HFFc6 (cell line): ENCODE measurements at regions not wholly inside any gene's neighbourhood (a gene's known extent, or its start where the extent isn't known, plus 50 kb on each side); places are given as distances from the start of the nearest gene placed in this dataset.

Experiments used
- DNase-seq: peaks from one replicate; pipeline ENCODE4 v3.0.0-alpha.2; 2018
- H3K27ac Mint-ChIP-seq: 2 replicates; pipeline ENCODE4 v1.8.0; 2020; ENCODE audit warnings: mild to moderate bottlenecking, mixed read lengths
- H3K27me3 Mint-ChIP-seq: 2 replicates; pipeline ENCODE4 v1.8.0; 2021; ENCODE audit warnings: mild to moderate bottlenecking, moderate library complexity, mixed read lengths; ENCODE audit not compliant: insufficient read depth
- H3K36me3 Mint-ChIP-seq: 2 replicates; pipeline ENCODE4 v1.8.0; 2021; ENCODE audit warnings: low read depth, mixed read lengths
- H3K4me1 Mint-ChIP-seq: 2 replicates; pipeline ENCODE4 v1.8.0; 2020; ENCODE audit warnings: low read depth, mixed read lengths
- H3K4me3 Mint-ChIP-seq: 2 replicates; pipeline ENCODE4 v1.8.0; 2020; ENCODE audit warnings: mild to moderate bottlenecking, moderate library complexity, mixed read lengths
- H3K9me3 Mint-ChIP-seq: 2 replicates; pipeline ENCODE4 v1.8.0; 2020; ENCODE audit warnings: mild to moderate bottlenecking, mixed read lengths
- TF ChIP-seq, protein P1 (sequence below): fragments of 200-600 bp; sonication (generic); IDR thresholded peaks from 2 replicates; pipeline ENCODE4 v1.5.0; 2021; ENCODE audit warnings: antibody characterized with exemption, mild to moderate bottlenecking

DNA sequence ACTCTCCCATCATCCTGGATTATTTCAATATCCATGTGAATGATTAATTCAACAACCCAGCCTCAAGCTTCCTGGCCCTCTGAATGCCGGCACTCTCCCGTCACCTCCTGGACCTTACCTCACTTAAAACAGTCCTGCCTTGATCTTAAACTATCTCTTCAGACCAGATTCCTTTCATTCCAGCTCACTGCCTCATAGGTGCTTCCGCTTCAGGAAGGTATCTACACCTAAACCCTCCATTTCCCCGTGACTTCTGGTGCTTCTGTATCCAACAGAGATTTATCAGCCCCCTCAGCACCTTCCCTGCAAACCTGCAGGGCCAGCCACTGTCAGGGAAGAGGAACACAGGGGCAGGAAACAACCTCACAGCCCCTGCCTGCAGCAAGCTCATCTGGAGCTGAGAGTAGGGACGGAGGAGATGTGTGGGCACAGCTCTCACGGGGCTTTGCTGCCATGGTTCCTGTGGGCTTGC, 98.9 kb upstream of the TJP1 start:
- TF ChIP-seq, protein P1, sequence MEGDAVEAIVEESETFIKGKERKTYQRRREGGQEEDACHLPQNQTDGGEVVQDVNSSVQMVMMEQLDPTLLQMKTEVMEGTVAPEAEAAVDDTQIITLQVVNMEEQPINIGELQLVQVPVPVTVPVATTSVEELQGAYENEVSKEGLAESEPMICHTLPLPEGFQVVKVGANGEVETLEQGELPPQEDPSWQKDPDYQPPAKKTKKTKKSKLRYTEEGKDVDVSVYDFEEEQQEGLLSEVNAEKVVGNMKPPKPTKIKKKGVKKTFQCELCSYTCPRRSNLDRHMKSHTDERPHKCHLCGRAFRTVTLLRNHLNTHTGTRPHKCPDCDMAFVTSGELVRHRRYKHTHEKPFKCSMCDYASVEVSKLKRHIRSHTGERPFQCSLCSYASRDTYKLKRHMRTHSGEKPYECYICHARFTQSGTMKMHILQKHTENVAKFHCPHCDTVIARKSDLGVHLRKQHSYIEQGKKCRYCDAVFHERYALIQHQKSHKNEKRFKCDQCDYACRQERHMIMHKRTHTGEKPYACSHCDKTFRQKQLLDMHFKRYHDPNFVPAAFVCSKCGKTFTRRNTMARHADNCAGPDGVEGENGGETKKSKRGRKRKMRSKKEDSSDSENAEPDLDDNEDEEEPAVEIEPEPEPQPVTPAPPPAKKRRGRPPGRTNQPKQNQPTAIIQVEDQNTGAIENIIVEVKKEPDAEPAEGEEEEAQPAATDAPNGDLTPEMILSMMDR = no peak
- Mint-ChIP-seq H3K36me3 (no peaks in the 10 kb centered on the region), H3K27ac (no peak overlapping the region), H3K9me3 (no peaks in the 10 kb centered on the region), H3K4me3 (no peak overlapping the region), H3K27me3 (no peaks in the 10 kb centered on the region; the same call in 1 of the 2 replicates), H3K4me1 (peaks cover 58% of the 10 kb centered on the region)
- no peak for DNase-seq

GRCh38 chr15:29920515-29920914, 98.2 kb upstream of the TJP1 start:
- TF ChIP-seq, protein P1 = no peak
- Mint-ChIP-seq H3K27ac (no peak overlapping the region), H3K27me3 (no peaks in the 10 kb centered on the region; the same call in 1 of the 2 replicates), H3K4me3 (no peak overlapping the region), H3K9me3 (no peaks in the 10 kb centered on the region), H3K4me1 (peaks cover 51% of the 10 kb centered on the region), H3K36me3 (no peaks in the 10 kb centered on the region)
- DNase-seq = no peak

DNA sequence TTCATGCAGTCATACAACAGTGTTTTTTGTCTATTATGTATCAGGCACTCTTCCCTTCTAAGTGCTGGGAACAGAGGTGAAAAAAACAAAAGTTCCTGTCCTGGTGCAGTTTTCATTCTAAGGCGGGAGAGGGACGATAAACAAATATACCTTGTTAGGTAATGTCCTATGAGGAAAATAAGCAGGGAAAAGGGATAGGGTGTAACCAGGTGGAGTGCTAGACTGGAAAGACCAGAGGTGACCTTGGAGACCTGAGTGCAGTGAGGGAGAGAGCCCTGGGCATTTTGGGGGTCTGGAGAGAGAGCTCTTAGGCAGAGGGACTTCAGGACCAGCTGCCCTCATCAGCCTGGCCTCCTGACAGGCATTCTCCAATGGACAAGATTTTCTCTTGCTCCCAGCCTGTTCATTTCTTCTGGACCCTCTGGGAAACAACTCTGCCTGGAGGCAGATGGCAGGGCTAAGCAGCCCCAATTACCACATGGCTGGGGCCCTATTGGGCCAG, 97.2 kb upstream of the TJP1 start:
- DNase-seq = no peak
- TF ChIP-seq, protein P1 = no peak
- Mint-ChIP-seq H3K4me3 (no peak overlapping the region), H3K4me1 (peaks cover 45% of the 10 kb centered on the region), H3K27ac (no peak overlapping the region), H3K27me3 (no peaks in the 10 kb centered on the region; the same call in 1 of the 2 replicates), H3K36me3 (no peaks in the 10 kb centered on the region), H3K9me3 (no peaks in the 10 kb centered on the region)

GRCh38 chr15:29917600-29918597, 95.6 kb upstream of the TJP1 start:
- H3K36me3 Mint-ChIP-seq = no peaks in the 10 kb centered on the region
- TF ChIP-seq, protein P1 = no peak
- peaks cover 51% of the 10 kb centered on the region for H3K4me1 Mint-ChIP-seq
- peak; percentile 69 for DNase-seq
- H3K9me3 Mint-ChIP-seq = no peaks in the 10 kb centered on the region
- peak overlapping the region; percentile 64 for H3K27ac Mint-ChIP-seq
- peak overlapping the region; percentile 69 for H3K4me3 Mint-ChIP-seq
- H3K27me3 Mint-ChIP-seq = no peaks in the 10 kb centered on the region; the same call in 1 of the 2 replicates

DNA sequence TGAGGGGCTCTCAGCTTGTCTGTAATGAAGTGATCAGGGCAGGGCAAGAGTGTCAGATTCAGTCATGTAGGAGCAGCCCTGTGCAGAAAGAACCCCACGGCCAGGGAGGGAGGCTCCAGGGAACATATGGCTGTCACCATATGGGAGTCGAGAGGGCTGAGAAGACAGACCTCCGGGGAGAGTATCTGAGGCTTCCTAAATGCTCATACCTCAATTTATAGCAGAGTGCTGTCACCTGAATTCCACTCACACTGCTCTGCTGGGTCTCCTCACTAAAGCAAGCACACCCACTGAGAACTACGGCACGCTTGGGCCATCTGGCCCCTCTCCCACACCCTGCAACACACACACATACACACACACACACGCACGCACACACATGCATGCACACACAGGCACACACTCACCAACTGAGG, 92.3 kb upstream of the TJP1 start:
- TF ChIP-seq, protein P1 = no peak
- Mint-ChIP-seq H3K4me1 (peaks cover 56% of the 10 kb centered on the region), H3K9me3 (peaks cover 18% of the 10 kb centered on the region), H3K4me3 (no peak overlapping the region), H3K36me3 (peaks cover 23% of the 10 kb centered on the region), H3K27ac (peak overlapping the region; percentile 56; the same call in 1 of the 2 replicates), H3K27me3 (no peaks in the 10 kb centered on the region)
- no peak for DNase-seq
